Hematopoietic multipotent progenitor cell treated with erythropoietin and hydrocortisone succinate and interleukin-3 and kit ligand, for 4 days (in vitro differentiated cells): ENCODE measurements at regions not wholly inside any gene's neighbourhood (a gene's known extent, or its start where the extent isn't known, plus 50 kb on each side); places are given as distances from the start of the nearest gene placed in this dataset.

Experiments used
- DNase-seq: peaks from one replicate; pipeline ENCODE4 v3.0.0-alpha.2; 2015

- peak; percentile 8 for DNase-seq
Observed at GRCh38 chr10:78578929-78579328, 489.8 kb upstream of the ZMIZ1 start.

GRCh38 chr10:78579576-78579975, 489.2 kb upstream of the ZMIZ1 start:
- no peak for DNase-seq

- no peak for DNase-seq
Observed at GRCh38 chr10:78579995-78580394, 488.8 kb upstream of the ZMIZ1 start.

GRCh38 chr10:78581133-78581694, 487.6 kb upstream of the ZMIZ1 start:
- DNase-seq, result no peak

- no peak for DNase-seq
Observed at GRCh38 chr10:78582540-78582939, 486.2 kb upstream of the ZMIZ1 start.

- no peak for DNase-seq
Observed at GRCh38 chr10:78584266-78584665, 484.5 kb upstream of the ZMIZ1 start.

- no peak for DNase-seq
Observed at GRCh38 chr10:78584681-78585080, 484.1 kb upstream of the ZMIZ1 start.

GRCh38 chr10:78585952-78586351, 482.8 kb upstream of the ZMIZ1 start:
- DNase-seq, result no peak

- DNase-seq, result no peak
Observed at GRCh38 chr10:78588194-78588811, 480.5 kb upstream of the ZMIZ1 start.

- DNase-seq, result no peak
Observed at GRCh38 chr10:78589687-78590086, 479.1 kb upstream of the ZMIZ1 start.

GRCh38 chr10:78591066-78591465, 477.7 kb upstream of the ZMIZ1 start:
- no peak for DNase-seq

- no peak for DNase-seq
Observed at GRCh38 chr10:78594559-78595268, 474.1 kb upstream of the ZMIZ1 start.

GRCh38 chr10:78595269-78595619, 473.5 kb upstream of the ZMIZ1 start:
- no peak for DNase-seq

GRCh38 chr10:78596556-78596955, 472.2 kb upstream of the ZMIZ1 start:
- no peak for DNase-seq

GRCh38 chr10:78597796-78598555, 470.8 kb upstream of the ZMIZ1 start:
- no peak for DNase-seq

- peak; percentile 7 for DNase-seq
Observed at GRCh38 chr10:78599122-78599853, 469.5 kb upstream of the ZMIZ1 start.

- DNase-seq, result no peak
Observed at GRCh38 chr10:78600121-78600665, 468.6 kb upstream of the ZMIZ1 start.

- DNase-seq, result no peak
Observed at GRCh38 chr10:78600740-78601139, 468.0 kb upstream of the ZMIZ1 start.

GRCh38 chr10:78602201-78602932, 466.4 kb upstream of the ZMIZ1 start:
- DNase-seq, result no peak

GRCh38 chr10:78604286-78604685, 464.5 kb upstream of the ZMIZ1 start:
- DNase-seq, result no peak

GRCh38 chr10:78604721-78605120, 464.0 kb upstream of the ZMIZ1 start:
- DNase-seq, result no peak

GRCh38 chr10:78605800-78606350, 462.9 kb upstream of the ZMIZ1 start:
- DNase-seq, result peak; percentile 17
